CD14-positive monocyte (primary cell): ENCODE measurements at regions not wholly inside any gene's neighbourhood (a gene's known extent, or its start where the extent isn't known, plus 50 kb on each side); places are given as distances from the start of the nearest gene placed in this dataset.
"Not testable (repeated sequence)": the region's sequence is repeated elsewhere in the genome, so short reads cannot be mapped to it uniquely, and the experiment has no call there.

ENCODE experiments used
- DNase-seq, 3 donors: peaks; one replicate each; pipeline ENCODE4 v3.0.0-alpha.2; 2011 to 2022
- H2AFZ ChIP-seq: 2 replicates; pipeline ENCODE4 v1.6.0; 2012; ENCODE audit warnings: mild to moderate bottlenecking, low read depth, low read length, inconsistent platforms; ENCODE audit not compliant: insufficient read depth, poor library complexity, severe bottlenecking
- H3K27ac ChIP-seq, 2 donors: 1 replicate in 1 of 2; 2 replicates in 1 of 2; pipeline ENCODE4 v1.5.1; 2012 to 2013; ENCODE audit warnings: low read length in 2 of 2, control low read depth in 1 of 2, inconsistent platforms in 1 of 2, low read depth in 1 of 2, mild to moderate bottlenecking in 1 of 2
- H3K27me3 ChIP-seq, 2 donors: one replicate each; pipeline versions ENCODE4 v1.6.0 to v1.6.1; 2011 to 2013; ENCODE audit warnings: low read length in 2 of 2; ENCODE audit not compliant: control insufficient read depth in 2 of 2, insufficient read depth in 2 of 2
- H3K36me3 ChIP-seq, 2 donors: replicated peaks in 1 of 2; 1 replicate in 1 of 2; 2 replicates in 1 of 2; pipeline versions ENCODE4 v1.5.1 to v1.6.1; 2012 to 2013; ENCODE audit warnings: low read length in 2 of 2, control low read depth in 1 of 2, inconsistent platforms in 1 of 2, mild to moderate bottlenecking in 1 of 2; ENCODE audit not compliant: insufficient read depth in 2 of 2, control insufficient read depth in 1 of 2
- H3K4me1 ChIP-seq, 2 donors: 1 replicate in 1 of 2; 2 replicates in 1 of 2; pipeline versions ENCODE4 v1.5.1 to v1.6.1; 2012 to 2013; ENCODE audit warnings: low read length in 2 of 2, control low read depth in 1 of 2, inconsistent platforms in 1 of 2, mild to moderate bottlenecking in 1 of 2, moderate library complexity in 1 of 2; ENCODE audit not compliant: insufficient read depth in 2 of 2, control insufficient read depth in 1 of 2
- H3K4me2 ChIP-seq: replicated peaks from 2 replicates; pipeline ENCODE3; 2012; ENCODE audit warnings: low read length, moderate library complexity, mild to moderate bottlenecking; ENCODE audit not compliant: poor library complexity, severe bottlenecking; ENCODE audit errors: extremely low read depth
- H3K4me3 ChIP-seq, 3 experiments: fragments of 200-600 bp in 1 of 3; sonication (generic) in 1 of 3; replicated peaks in 1 of 3; 1 replicate in 2 of 3; 2 replicates in 1 of 3; pipeline ENCODE4 v1.5.1; 2011 to 2013; ENCODE audit warnings: low read length in 3 of 3, mild to moderate bottlenecking in 3 of 3, control low read depth in 2 of 3, low read depth in 2 of 3, inconsistent platforms in 1 of 3, moderate library complexity in 1 of 3
- H3K79me2 ChIP-seq: 2 replicates; pipeline ENCODE4 v1.6.0; 2012; ENCODE audit warnings: mild to moderate bottlenecking, control low read depth, inconsistent platforms, low read length, moderate library complexity; ENCODE audit not compliant: insufficient read depth
- H3K9ac ChIP-seq: 2 replicates; pipeline ENCODE4 v1.6.0; 2017; ENCODE audit warnings: low read length, mild to moderate bottlenecking; ENCODE audit not compliant: insufficient read depth, poor library complexity, severe bottlenecking
- H3K9me3 ChIP-seq, 2 donors: replicated peaks in 1 of 2; 1 replicate in 1 of 2; 2 replicates in 1 of 2; pipeline versions ENCODE4 v1.5.1 to v1.6.1; 2012 to 2013; ENCODE audit warnings: low read length in 2 of 2, control low read depth in 1 of 2; ENCODE audit not compliant: control insufficient read depth in 1 of 2, insufficient read depth in 1 of 2
- H4K20me1 ChIP-seq: 2 replicates; pipeline ENCODE4 v1.6.0; 2012; ENCODE audit warnings: mild to moderate bottlenecking, low read length, control low read depth, moderate library complexity; ENCODE audit not compliant: insufficient read depth
- H3K27ac Mint-ChIP-seq, 7 donors: one replicate each; pipeline ENCODE4 v1.8.0; 2020; ENCODE audit warnings: mild to moderate bottlenecking in 7 of 7, mixed read lengths in 7 of 7, moderate library complexity in 6 of 7, inconsistent platforms in 2 of 7
- H3K27me3 Mint-ChIP-seq, 3 donors: one replicate each; pipeline ENCODE4 v1.8.0; 2021 to 2022; ENCODE audit warnings: low read depth in 3 of 3, mild to moderate bottlenecking in 3 of 3, mixed read lengths in 3 of 3, moderate library complexity in 3 of 3, inconsistent platforms in 1 of 3
- H3K36me3 Mint-ChIP-seq, 2 donors: one replicate each; pipeline ENCODE4 v1.8.0; 2020; ENCODE audit warnings: mixed read lengths in 2 of 2, inconsistent platforms in 1 of 2, mild to moderate bottlenecking in 1 of 2
- H3K4me1 Mint-ChIP-seq: one replicate; pipeline ENCODE4 v1.8.0; 2020; ENCODE audit warnings: mild to moderate bottlenecking, mixed read lengths
- H3K4me3 Mint-ChIP-seq, 2 donors: one replicate each; pipeline ENCODE4 v1.8.0; 2020; ENCODE audit warnings: mild to moderate bottlenecking in 2 of 2, mixed read lengths in 2 of 2, moderate library complexity in 1 of 2
- H3K9me3 Mint-ChIP-seq, 7 donors: one replicate each; pipeline ENCODE4 v1.8.0; 2020 to 2022; ENCODE audit warnings: mixed read lengths in 7 of 7, mild to moderate bottlenecking in 6 of 7, moderate library complexity in 6 of 7, inconsistent platforms in 2 of 7
- CTCF ChIP-seq: fragments of 200-600 bp; IDR thresholded peaks from one replicate; pipeline ENCODE4 v1.8.0; 2022; ENCODE audit warnings: antibody characterized with exemption, mild to moderate bottlenecking
- WGBS: methylation state at CpG from one replicate; pipeline ENCODE4 v1.1.5; 2013; ENCODE audit warnings: missing lambda C conversion rate; ENCODE audit not compliant: insufficient coverage; 5-methylcytosine and 5-hydroxymethylcytosine counted together
- intact Hi-C, 2 donors: fragments of 100-400 bp; cut with micrococcal nuclease; formaldehyde crosslinking; loops; one replicate each; pipeline versions ENCODE4 v1.15.0 to v1.15.1; 2023

GRCh38 chr5:27450607-27451006, 412.2 kb upstream of the CDH9 start:
- no peak overlapping the region for H3K27ac Mint-ChIP-seq
- no peak overlapping the region for H3K4me2 ChIP-seq

GRCh38 chr5:27439383-27439782, 401.0 kb upstream of the CDH9 start:
- H2AFZ ChIP-seq, intact Hi-C loops, H3K36me3 ChIP-seq, DNase-seq, H4K20me1 ChIP-seq, H3K4me1 Mint-ChIP-seq, H3K4me2 ChIP-seq, H3K27ac Mint-ChIP-seq, H3K36me3 Mint-ChIP-seq, H3K9ac ChIP-seq, H3K27ac ChIP-seq, H3K79me2 ChIP-seq, H3K4me3 ChIP-seq, H3K4me1 ChIP-seq, H3K27me3 Mint-ChIP-seq, H3K4me3 Mint-ChIP-seq, H3K27me3 ChIP-seq: not testable (repeated sequence)
- 95% methylated on average over 17 of the region's 20 CpGs for WGBS
- peaks cover 2 to 17% (median 4%) of the 10 kb centered on the region in 7 donors for H3K9me3 Mint-ChIP-seq
- peaks cover 0 to 14% of the 10 kb centered on the region in 2 donors for H3K9me3 ChIP-seq

More at GRCh38 chr5:27450607-27451006, 412.2 kb upstream of the CDH9 start:
- Histone ChIP-seq H3K4me3 (no peak overlapping the region), H3K9ac (no peak overlapping the region), H3K27me3 (no peaks in the 10 kb centered on the region), H3K4me1 (no peaks in the 10 kb centered on the region), H3K27ac (no peak overlapping the region), H3K9me3 (peaks cover 11 to 13% of the 10 kb centered on the region in 2 donors), H4K20me1 (no peaks in the 10 kb centered on the region), H2AFZ (no peak overlapping the region), H3K36me3 (no peaks in the 10 kb centered on the region), H3K79me2 (no peaks in the 10 kb centered on the region)
- 100% methylated on average over 1 of the region's 3 CpGs for WGBS
- no peak for DNase-seq
- H3K4me3 Mint-ChIP-seq: no peak overlapping the region
- no peaks in the 10 kb centered on the region for H3K36me3 Mint-ChIP-seq
- TF ChIP-seq CTCF: no peak
- H3K27me3 Mint-ChIP-seq: no peaks in the 10 kb centered on the region
- H3K9me3 Mint-ChIP-seq: peaks cover 0 to 12% (median 7%) of the 10 kb centered on the region in 7 donors
- no peaks in the 10 kb centered on the region for H3K4me1 Mint-ChIP-seq
- intact Hi-C loops: no loop called here
